Activated CD4-positive, CD25-positive, alpha-beta regulatory T cell (primary cell): ENCODE measurements at regions not wholly inside any gene's neighbourhood (a gene's known extent, or its start where the extent isn't known, plus 50 kb on each side); places are given as distances from the start of the nearest gene placed in this dataset.

Experiments
- DNase-seq, 4 experiments: peaks; one replicate each; lab custom pipeline; 2025; lab: John Stamatoyannopoulos, UW

DNA sequence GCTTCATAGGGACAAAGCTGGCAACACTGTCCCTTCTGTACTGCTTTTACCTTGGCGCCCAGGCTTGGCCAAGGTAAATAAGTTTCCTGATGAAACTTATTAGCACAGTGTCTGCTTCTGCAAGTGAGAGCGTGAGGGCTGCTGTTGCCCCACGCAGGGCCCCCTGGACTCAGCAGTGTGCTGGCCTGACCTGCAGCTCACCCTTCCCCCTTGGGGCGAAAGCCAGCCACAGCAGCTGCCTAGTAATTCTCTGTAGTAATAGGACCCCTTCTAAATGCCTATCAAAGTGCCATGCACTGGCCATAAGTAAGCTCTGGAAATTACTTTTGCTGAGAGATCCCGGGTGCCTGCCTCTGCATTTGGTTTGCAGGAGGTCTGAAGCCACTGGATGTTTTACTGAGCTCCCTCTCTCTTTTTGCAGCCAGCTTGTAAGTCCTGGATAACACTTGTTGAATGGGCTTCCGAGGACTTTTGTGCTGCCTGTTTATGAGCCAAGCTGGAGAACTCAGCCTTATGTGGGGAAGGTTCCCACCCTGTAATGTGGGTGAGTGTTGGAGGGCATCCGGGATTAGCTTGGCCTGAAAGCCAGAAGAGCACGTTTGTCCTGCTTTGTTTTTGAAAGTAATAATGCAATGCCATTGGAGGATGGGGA lies 293.9 kb downstream of the C7orf25 start:
- DNase-seq = no peak

- DNase-seq = no peak
These were observed 294.7 kb downstream of the C7orf25 start for GRCh38 chr7:42617071-42617765.

GRCh38 chr7:42614636-42615035 lies 297.2 kb downstream of the C7orf25 start:
- no peak for DNase-seq

DNA sequence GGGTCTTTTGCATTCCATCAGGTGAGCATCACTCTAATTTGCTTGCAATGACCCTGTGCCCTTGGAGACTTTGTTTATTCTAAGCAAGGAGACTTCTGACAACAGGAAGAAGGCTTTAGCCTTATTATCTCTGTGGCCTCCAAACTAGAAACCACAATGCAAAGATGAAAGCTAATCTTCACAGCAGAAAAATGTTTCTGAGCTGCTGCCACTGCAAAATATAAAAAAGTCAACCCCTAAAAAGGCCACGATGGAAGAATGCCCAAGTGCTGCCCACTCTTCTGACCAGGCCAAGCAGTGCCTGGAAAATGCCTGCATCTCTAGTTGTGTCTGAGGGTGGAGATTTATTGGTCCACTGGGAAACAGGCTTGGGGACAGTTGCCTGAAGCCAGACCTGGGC lies 299.9 kb downstream of the C7orf25 start:
- no peak for DNase-seq

DNA sequence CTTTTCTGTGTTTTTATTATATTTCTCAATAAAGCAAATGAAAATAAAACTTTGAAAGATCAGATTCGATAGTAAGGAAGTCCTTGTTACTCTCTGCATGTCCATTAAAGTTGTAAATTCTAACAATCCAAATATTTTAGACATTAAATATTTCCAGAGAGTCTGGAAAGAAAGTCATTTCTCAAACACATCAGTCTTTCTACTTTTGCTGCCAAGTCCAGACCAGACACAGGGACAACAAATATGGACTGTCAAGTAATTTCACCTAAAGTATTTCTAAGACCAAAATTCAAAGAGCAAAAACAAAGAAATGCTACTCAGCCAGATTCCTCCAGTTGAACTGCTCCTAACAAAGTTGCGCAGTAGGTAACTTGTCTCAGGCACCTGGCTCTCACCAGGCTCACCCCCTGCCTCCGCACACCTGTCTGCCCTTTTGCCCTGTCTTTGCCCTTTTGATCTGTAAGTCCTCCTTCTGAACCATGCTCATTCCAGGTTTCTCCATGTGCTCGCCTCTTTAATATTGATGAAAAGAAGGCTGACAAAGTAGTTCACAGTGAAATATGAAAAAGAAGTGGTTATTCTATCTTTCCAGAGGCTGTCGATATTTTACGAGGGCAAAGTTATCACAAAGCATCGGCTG lies 300.5 kb downstream of the C7orf25 start:
- no peak for DNase-seq

- no peak for DNase-seq
These were observed 305.5 kb downstream of the C7orf25 start for GRCh38 chr7:42606193-42606905.

DNA sequence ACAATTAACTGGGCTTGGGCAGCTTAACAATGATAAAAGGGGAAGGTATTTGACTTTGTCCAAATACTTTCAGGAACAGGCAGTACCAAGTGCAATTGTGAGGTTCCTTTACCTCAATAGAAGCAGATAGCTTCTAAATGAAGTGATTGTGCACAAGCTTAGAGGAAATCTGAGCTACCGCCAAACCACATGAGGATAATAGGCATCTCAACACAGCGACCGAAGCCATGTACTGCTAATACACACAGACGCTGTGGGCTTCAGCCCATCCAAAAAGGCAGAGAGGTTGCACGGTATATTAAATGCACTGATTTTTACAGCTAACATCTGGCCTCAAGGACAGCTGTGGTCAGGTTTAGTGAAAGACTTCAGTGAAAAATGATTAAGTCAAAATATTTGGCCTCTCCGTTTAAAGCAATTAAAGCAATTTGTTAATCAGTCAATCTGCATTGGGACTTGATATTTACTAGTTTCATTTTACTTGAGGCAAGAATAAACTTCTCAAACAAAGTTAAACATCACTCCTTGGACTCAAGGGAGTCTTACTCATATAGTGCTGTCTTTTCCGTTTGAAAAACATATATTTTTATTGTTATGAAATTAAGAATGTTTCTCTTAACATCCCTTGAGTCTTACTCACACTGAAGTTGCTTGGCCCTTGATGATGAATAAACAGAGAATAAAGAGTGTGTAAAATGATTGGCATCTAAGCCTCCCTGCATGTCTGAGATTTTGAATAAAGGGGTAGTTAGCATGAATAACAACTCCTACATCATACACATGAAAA lies 306.3 kb downstream of the C7orf25 start:
- no peak for DNase-seq

DNA sequence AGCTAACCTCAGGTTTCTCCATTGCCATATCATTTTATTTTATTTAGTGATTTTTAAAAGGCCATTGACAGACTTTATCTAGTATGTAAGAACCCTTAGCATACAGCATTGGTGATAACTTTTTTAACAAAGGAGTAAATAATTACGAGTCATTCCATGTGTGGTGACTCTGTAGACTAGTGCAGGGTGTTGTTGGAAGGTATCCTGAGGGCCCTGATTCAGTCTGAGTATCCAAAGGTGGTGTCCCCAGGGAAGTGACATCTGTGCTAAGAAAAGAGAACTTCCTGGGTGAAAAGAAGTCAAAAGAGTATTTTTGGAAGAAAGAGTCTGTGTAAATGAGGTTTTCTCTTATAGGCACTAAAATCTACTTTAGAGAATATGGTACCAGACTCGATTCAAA lies 308.4 kb downstream of the C7orf25 start:
- DNase-seq = no peak

GRCh38 chr7:42597300-42597699 lies 314.6 kb downstream of the C7orf25 start:
- no peak for DNase-seq

DNA sequence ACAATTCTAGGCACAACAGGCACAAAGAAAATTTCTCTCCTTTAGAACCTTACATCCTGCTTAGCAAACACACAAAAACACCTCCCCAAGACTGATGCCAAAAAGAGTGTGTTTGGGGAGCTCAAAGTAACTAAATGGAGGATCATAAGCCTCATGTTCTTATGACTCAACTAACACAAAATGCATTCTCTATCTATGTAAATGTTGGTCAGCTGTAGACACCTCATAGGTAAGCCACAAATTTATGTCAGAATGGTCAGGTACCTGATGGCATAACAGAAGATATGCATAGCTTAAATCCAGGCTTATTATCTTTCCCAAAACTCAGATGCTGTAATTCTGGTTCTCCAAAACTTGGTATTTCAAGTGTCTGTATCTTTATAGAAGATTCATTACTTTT lies 315.1 kb downstream of the C7orf25 start:
- no peak for DNase-seq

GRCh38 chr7:42593860-42594259 lies 318.0 kb downstream of the C7orf25 start:
- no peak for DNase-seq

DNA sequence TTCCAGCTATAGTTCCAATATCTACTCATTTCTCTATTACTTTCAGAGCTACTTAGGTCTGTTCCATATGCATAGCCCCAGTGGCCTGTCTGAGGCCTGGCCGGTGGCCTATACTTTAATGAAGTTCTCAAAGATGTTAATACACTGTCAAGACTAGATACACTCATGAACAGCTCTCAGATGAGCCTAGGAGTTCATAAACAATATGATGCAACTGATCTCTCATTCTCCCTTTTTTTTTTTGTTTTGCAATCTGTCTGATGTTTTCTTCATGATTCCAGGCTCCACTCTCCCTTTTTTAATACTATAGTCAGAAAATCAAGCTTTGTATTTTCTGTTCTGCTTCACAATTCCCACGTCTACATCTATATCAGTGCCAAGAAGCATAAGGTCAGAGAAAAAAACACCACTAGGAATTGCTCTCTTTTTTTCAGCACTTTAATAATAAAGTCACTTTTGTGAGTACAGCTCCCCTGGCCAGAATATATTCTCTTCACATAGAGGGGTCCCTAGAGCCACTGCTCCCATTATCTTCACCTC lies 321.0 kb downstream of the C7orf25 start:
- no peak for DNase-seq

DNA sequence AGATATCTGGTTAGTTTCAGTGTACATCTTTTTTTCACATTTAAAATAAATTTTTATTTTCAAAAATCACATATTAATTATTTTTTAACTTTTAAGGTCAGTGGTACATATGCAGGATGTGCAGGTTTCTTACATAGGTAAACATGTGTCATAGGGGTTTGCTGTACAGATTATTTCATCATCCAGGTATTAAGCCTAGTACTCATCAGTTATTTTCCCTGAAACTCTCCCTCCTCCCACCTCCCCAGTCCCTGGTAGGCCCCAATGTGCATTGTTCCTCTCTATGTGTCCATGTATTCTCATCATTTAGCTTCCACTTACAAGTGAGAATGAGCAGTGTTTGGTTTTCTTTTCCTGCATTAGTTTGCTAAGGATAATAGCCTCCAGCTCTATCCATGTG lies 323.0 kb downstream of the C7orf25 start:
- no peak for DNase-seq

GRCh38 chr7:42587806-42588205 lies 324.1 kb downstream of the C7orf25 start:
- DNase-seq = no peak

DNA sequence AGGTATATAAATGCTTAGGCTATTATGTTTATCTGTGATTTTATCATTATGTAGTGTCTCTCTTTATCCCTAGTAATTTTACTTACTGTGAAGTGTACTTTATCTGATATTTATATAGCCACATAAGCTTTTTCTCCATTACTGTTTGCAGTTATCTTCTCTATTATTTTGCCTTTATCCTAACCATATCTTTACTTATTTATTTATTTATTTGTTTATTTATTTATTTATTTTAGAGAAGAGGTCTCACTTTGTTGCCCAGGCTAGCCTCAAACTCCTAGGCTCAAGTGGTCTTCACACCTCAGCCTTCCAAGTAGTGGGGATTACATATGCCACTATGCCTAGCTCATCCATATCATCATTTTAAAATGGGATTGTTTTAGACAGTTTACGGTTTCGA lies 331.8 kb downstream of the C7orf25 start:
- no peak for DNase-seq

GRCh38 chr7:42575171-42575570 lies 336.7 kb downstream of the C7orf25 start:
- DNase-seq = no peak

DNA sequence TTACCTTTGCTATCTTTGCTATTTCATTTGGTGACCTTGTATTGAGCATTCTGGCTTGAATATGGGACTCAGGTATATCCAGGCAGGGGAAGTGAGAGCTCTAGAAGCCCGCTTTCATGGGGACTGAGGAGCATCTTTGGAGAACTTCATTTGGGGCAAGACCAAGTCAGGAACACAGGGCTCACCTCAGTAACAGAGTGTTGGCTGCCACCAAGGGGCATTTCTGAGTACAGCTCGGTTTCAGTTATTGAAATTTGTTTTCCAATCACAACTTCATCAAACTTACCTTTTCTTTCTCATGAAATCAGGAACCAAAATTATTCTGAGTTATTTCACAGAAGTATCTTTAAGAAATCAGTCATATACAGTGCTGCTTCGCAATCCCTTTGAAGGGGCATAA lies 337.2 kb downstream of the C7orf25 start:
- no peak for DNase-seq

- no peak for DNase-seq
These were observed 337.1 kb upstream of the GLI3 start for GRCh38 chr7:42573881-42574672.

DNA sequence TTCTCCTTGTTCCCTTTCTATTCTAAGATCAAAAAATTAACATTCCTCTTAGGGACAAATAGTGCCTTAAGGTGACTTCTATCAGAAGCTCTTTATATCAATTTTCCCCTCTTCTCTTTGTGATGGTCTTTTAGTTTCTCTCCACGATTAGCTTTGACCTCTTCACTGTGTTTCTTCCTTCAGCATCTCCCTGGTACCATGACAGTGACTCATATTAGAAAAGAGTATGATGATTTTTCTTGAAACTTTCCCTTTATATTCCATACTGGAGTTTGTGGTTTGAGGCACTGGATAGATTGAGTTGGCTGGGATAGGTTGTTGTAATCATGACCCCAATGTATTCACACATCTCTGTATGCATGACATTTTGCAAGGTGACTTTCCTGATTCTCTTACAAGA lies 335.6 kb upstream of the GLI3 start:
- DNase-seq = no peak

DNA sequence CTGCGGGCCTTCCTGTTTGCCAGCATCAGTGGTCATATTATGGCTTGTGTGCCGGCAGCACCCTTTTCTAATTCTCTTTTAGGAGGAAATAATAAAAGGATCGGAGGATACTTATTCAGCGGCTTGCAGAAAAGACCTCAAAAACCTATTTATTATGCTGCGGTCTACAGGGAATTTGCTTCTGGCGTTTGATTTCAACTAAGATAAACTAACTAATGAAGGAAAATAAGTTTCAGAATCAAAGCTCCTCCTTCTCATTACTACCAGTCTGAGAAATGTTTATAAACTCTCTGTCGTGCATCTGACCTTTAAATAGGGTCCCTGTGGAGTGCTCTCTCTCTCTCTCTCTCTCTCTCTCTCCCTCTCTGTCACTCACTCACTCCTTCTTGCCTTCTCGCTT lies 335.0 kb upstream of the GLI3 start:
- DNase-seq = no peak

DNA sequence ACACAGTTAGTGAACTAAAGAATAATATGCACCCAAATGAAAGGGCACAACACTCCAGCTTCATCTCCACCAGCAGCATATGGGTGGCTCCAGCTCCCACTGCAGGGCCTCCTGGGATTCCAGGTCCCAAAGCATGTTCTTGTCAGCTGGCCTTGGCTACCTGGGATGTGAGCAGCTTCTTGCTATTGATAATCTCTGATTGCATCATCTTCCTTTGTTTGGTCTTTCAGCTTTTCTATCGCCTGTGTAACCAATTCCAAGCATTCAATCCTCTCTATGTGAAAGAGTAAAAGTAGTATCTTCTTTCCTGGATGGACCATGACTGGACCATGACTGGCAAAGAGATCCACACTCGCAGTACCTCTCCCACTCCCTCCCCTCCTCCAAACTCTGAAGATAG lies 333.9 kb upstream of the GLI3 start:
- DNase-seq = no peak
